H7 (cell line): ENCODE measurements at regions not wholly inside any gene's neighbourhood (a gene's known extent, or its start where the extent isn't known, plus 50 kb on each side); places are given as distances from the start of the nearest gene placed in this dataset.
"Not testable (repeated sequence)": the region's sequence is repeated elsewhere in the genome, so short reads cannot be mapped to it uniquely, and the experiment has no call there.

Source experiments
- DNase-seq: peaks from one replicate; pipeline ENCODE4 v3.0.0; 2012
- H3K27me3 ChIP-seq: 2 replicates; pipeline ENCODE4 v1.6.0; 2011; ENCODE audit warnings: mild to moderate bottlenecking, low read length; ENCODE audit not compliant: control insufficient read depth, insufficient read depth
- H3K36me3 ChIP-seq: replicated peaks from 2 replicates; pipeline ENCODE4 v1.5.1; 2011; ENCODE audit warnings: low read length; ENCODE audit not compliant: control insufficient read depth, insufficient read depth
- H3K4me3 ChIP-seq: 2 replicates; pipeline ENCODE4 v1.5.1; 2011; ENCODE audit warnings: low read depth, mild to moderate bottlenecking, control low read depth, low read length, moderate library complexity; ENCODE audit not compliant: insufficient read depth

DNA sequence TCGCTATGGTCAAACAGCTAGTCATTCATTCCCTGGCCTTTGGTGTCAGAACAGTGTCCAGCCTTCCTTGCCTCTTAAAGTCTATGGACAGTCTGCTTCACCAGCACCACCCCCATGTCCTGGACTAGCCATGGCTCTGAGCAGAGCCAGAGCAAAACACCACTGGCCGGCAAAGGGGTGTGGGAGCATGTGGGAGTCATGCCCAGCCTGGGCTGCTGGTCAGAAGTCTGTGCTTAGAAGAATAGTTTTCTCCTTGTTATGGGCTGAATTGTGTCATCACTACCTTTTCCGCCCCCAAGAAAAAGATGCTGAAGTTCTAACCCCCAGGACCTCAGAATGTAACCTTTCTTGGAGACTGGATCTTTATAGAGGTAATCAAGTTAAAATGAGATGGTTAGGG, 132.9 kb upstream of the LPP start:
- Histone ChIP-seq H3K36me3 (no peaks in the 10 kb centered on the region), H3K27me3 (no peaks in the 10 kb centered on the region; the same call in 1 of the 2 replicates), H3K4me3 (no peak overlapping the region)
- DNase-seq, result no peak

DNA sequence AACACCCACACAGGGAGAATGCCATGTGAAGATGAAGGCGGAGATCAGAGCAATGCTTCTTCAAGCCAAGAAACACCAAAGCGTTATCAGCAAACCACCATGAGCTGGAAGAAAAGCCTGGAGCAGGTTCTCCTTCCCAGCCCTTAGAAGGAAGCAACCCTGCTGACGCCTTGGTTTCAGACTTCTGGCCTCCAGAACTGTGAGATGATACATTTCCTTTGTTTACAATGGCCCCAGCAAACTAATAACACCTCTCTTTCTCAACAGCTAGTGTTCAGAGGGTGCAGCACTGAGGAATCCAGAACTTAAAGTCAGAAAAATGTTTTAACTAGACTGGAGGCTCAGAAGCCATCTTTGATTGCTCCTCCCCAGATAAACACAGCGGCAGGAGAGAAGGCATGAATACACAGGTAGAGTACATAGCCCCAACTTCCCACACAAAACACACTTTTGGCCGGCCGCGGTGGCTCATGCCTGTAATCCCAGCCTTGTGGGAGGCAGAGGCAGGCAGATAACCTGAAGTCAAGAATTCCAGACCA, 132.4 kb upstream of the LPP start:
- no peaks in the 10 kb centered on the region; the same call in 1 of the 2 replicates for H3K27me3 ChIP-seq
- no peak for DNase-seq
- no peak overlapping the region for H3K4me3 ChIP-seq
- no peaks in the 10 kb centered on the region for H3K36me3 ChIP-seq

DNA sequence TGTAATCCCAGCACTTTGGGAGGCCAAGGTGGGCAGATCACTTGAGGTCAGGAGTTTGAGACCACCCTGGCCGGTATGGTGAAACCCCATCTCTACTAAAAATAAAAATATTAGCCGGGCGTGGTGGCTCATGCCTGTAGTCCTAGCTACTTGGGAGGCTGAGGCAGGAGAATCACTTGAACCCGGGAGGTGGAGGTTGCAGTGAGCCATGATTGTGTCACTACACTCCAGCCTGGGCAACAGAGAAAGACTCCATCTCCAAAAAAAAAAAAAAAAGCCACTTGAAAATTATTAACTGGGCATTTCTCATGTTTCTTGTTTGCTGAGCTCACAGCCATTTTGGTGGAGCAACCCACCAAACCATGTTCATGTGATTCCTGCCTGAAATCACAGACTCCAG, 131.1 kb upstream of the LPP start:
- not testable (repeated sequence) for H3K36me3 ChIP-seq, H3K4me3 ChIP-seq, H3K27me3 ChIP-seq, DNase-seq

DNA sequence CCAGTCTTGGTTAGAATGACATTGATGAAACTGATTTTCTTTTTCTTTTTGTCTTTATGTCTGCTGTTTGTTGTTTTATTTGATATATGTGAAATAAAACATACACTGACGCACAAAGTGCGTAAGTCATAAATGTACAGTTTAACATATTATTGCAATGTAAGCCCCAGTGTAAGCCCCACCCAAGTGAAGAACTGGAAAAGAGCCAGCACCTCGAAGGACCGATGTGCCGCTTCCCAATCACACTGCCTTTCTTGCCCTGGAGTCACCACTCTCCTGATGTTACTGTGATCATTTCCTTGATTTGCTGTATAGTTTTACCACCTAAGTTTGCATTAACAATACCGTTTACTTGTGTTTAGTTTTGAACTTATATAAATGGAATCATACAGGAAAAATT, 128.4 kb upstream of the LPP start:
- Histone ChIP-seq H3K27me3 (no peaks in the 10 kb centered on the region), H3K36me3 (no peaks in the 10 kb centered on the region), H3K4me3 (no peak overlapping the region)
- DNase-seq, result no peak

DNA sequence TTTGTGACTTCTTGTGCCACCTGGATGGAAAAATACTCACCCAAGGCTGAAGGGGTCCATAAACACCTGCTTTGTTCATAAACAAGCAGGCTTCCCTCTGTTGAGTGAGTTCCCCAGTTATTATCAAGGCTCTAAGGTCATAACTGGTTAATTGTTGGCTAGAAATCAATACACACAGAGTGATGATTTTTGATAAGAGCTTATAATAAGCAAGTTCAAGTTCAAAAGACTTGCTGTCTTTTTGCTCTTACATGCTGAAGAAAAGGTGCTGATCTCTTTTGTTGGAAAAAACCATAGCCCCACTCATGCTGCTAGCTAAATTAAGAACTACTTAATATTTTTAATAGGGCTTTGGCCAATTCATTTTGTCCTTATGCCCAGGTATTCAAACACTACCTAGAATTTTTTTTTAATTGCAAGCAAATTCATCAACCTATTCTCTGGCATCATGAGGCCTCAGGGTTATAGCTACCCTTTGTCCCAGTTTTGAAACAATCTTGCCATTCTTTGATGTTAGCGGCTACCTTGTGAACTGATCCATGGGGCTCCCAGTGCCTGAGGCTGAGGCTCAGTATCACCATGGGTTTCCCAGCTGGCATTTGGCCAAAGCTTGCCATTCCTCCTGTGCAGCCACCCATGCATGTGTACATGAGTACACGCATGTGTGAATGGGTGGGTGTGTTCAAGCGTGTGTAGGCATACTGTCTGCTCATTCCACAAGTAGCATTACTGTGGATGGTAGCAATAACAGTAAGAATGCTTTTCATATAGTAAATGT, 127.6 kb upstream of the LPP start:
- Histone ChIP-seq H3K36me3 (no peaks in the 10 kb centered on the region), H3K27me3 (no peaks in the 10 kb centered on the region), H3K4me3 (no peak overlapping the region)
- DNase-seq, result no peak

DNA sequence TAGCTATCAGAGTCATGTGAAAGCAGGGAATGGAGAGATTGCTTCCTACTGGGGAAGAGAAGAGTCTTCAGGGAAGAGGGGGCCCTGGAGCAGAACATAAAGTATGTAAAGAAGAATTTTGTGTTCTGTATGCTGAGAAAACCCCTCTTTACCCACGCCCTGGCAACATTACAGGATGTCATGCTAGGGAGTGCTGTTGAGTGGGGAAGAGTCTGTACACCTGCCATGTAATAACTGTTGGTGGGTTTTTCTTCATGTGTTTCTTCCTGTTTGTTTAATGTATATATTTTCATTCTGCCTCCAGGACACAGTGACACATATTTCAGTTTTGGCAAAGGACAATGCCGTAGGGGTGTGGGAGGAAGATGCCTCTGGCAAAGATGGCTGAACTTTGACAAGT, 122.8 kb upstream of the LPP start:
- no peak overlapping the region for H3K4me3 ChIP-seq
- no peaks in the 10 kb centered on the region for H3K36me3 ChIP-seq
- no peak for DNase-seq
- H3K27me3 ChIP-seq, result no peaks in the 10 kb centered on the region

DNA sequence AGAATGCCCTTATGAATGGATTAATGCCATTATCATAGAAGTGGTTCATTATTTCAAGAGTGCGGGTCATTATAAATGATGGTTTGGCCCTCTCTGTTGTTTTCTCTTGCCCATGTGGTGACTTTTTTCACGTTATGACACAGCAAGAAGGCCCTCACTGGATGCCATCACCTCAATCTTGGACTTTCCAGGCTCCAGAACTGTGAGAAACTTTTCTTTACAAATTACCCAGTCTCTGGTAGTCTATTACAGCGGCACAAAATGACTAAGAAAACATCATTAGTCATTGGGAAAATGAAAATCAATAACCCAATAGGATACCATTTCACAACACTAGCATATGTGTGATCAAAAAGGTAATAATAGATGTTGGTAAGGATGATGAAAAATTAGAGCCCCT, 119.0 kb upstream of the LPP start:
- H3K36me3 ChIP-seq, result no peaks in the 10 kb centered on the region
- no peaks in the 10 kb centered on the region; the same call in 1 of the 2 replicates for H3K27me3 ChIP-seq
- no peak for DNase-seq
- H3K4me3 ChIP-seq, result no peak overlapping the region

DNA sequence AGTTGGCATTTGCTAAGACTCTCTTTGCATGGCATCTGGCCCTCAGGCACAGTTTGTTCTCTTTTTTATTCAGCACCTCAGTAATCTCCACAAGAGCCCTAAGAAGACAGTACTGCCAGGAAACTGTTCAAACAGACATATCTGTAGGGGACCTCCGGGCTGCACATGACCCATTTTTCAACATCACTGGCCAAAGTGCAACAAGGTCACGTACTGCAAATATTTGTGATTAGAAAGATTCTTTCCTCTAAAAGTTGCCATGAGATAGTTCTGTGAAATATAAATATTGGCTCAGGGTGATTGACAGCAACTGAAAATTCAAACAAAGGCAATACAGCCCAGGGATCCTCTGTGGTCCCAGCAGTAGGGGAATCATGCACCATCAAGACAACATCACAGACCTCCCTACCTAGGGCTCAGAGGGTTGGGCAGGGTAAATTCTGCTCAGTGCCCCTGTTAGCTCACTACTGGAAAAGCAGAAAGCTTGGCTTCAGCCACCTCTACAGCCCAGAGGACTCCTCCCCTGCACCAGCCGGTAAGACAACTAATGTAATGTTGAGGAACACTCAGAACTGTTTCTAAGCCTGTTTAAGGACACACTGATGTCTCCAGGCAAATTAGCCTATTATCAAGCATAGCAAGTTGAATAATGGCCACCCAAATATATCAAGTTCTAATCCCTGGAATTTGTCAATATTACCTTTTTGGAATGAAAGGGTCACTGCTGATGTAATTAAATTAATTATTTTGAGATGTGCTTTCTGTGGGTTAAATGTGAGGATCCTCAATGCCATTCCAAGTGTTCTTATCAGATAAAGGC, 117.4 kb upstream of the LPP start:
- no peak for DNase-seq
- H3K27me3 ChIP-seq, result no peaks in the 10 kb centered on the region; the same call in 1 of the 2 replicates
- no peaks in the 10 kb centered on the region for H3K36me3 ChIP-seq
- no peak overlapping the region for H3K4me3 ChIP-seq

DNA sequence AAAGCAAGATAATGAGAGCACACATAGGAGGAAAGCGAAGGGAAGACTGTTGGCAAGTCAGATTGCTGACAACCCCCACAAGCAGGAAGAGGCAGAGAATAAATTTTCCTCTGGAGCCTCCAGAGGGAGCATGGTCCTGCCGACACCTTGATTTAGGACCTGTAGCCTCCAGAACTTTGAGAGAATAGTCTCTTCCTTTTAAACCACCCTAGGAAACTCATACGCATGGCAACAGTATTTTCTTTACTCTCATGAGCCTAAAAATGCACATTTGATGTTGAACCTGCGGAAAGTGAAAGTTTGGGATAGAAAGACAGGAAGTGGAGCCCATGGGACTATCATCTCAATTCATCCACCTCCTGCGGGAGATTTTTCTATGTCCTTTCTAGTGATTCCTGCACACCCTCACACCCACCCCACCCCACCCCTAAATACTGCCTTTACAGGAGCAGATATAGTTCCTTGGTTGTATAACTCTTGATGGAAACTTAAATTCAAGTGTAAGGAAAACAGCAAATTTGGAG, 116.7 kb upstream of the LPP start:
- H3K4me3 ChIP-seq, result no peak overlapping the region
- DNase-seq, result peak; percentile 13
- H3K36me3 ChIP-seq, result no peaks in the 10 kb centered on the region
- no peaks in the 10 kb centered on the region; the same call in 1 of the 2 replicates for H3K27me3 ChIP-seq

DNA sequence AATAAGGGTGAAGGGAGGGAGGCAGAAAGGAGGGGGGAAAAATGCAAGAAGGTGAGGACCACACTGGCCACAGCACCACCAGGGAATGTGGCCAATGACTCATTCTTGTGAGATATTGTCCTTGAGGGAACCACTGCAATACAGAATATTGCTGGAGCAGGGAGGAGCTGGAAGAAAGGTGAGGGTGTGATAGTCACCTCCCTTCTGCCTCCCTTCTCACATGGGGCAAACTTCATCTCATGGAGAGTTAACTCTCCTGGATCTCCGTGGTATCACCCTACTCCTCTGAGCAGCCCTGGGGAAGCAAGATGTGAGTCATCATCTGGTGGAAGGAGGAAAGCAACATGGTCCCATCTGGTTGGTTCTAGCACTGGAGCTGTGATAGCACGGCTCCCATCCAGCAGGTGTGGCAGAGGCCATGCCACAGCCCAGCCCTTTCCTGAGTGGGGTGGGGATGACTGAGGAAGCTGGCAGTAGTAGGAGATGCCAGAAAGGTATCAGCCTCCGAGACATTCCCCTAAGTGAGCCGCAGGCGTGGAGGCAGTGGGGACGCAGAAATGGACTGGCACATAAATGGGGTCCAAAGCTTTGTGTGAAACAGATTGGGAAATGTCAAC, 115.9 kb upstream of the LPP start:
- Histone ChIP-seq H3K4me3 (no peak overlapping the region), H3K27me3 (no peaks in the 10 kb centered on the region; the same call in 1 of the 2 replicates), H3K36me3 (no peaks in the 10 kb centered on the region)
- DNase-seq, result no peak

DNA sequence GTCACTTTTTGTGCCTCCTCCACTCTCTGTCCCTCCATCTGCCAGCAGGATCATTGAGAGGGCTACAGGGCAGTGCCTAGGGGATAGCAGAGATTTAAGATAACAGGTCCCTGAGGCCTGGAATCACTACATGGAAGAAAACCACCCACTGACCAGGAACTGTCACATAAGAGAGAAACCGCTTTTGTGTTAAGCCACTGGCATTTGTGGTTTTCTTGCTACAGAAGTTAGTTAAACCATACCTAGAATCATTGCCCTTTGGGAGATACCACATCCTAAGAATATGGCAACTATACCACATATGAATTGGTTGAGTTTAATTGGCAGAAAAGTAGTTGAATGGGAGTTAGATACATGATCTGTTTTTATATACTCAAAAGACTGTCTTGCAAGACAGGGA, 112.8 kb upstream of the LPP start:
- H3K4me3 ChIP-seq, result no peak overlapping the region
- H3K36me3 ChIP-seq, result no peaks in the 10 kb centered on the region
- no peak for DNase-seq
- no peaks in the 10 kb centered on the region; the same call in 1 of the 2 replicates for H3K27me3 ChIP-seq

DNA sequence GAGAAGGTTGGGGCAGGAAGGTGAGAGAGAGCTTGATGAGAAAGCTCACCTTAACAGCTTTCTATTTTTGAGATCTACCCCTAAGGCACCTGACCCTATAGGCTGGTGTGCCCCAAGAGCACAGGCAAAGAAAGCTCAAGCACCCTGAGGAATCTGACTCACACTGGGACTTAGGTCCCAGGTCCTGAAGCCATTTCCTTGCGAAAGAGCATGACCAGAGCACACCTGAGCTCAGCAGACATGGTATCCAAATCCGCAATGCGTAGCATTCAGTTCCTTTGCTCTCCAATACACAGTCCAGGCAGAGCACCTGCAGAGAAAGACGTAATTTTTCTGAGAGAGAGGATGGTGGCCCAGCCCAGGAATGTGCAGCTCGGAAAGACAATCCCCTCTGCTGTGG, 112.1 kb upstream of the LPP start:
- Histone ChIP-seq H3K4me3 (no peak overlapping the region), H3K27me3 (no peaks in the 10 kb centered on the region; the same call in 1 of the 2 replicates)
- no peak for DNase-seq

DNA sequence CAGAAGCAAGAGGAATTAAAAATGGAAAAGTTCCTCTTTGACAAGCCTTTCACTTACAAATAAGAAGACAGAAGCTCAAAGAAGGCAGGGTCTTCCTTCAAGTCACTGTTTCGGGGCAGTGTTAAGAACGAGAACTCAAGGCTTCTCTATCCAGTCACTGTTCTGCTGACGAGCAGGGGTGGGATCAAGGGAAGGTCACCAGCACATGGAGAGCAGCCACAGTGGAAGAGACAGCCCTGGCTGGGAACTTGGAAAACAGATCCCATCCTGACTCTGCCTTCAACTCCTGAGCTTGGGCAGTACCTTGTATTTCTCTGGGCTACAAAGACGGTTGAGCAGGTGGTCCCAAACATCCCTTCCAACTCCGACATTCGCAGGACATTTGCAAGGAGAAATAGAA, 111.5 kb upstream of the LPP start:
- Histone ChIP-seq H3K4me3 (no peak overlapping the region), H3K27me3 (no peaks in the 10 kb centered on the region; the same call in 1 of the 2 replicates), H3K36me3 (no peaks in the 10 kb centered on the region)
- DNase-seq, result no peak

More for the DNA sequence above, 112.1 kb upstream of the LPP start:
- H3K36me3 ChIP-seq, result no peaks in the 10 kb centered on the region

DNA sequence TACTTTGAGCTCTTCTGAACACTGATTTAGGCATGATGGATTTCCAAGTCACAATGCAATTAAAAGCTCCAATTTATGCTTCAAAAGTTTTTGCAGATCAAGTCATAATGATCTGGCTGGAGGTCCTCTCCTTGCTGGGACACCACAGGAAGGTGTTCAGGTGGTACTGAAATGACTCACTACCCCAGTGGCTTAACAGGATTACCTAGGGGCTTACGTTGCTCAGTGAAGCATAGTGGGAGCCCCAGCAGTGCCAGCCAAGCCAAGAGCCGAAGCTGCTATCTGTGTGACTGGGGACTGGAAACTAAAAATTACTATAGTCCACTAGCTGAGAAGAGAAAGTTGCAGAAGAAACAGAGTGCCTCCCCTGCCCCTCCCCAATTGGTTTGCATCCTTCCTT, 110.1 kb upstream of the LPP start:
- Histone ChIP-seq H3K36me3 (no peaks in the 10 kb centered on the region), H3K4me3 (no peak overlapping the region), H3K27me3 (no peaks in the 10 kb centered on the region)
- DNase-seq, result no peak
